Adrenal gland (tissue), 5 donors: ENCODE measurements at regions not wholly inside any gene's neighbourhood (a gene's known extent, or its start where the extent isn't known, plus 50 kb on each side); places are given as distances from the start of the nearest gene placed in this dataset.

Source experiments
- POLR2A ChIP-seq, 2 donors: fragments of 450-650 bp; IDR thresholded peaks; one replicate each; pipeline ENCODE4 v1.6.1; 2017; ENCODE audit warnings: antibody characterized with exemption in 2 of 2, mild to moderate bottlenecking in 2 of 2, moderate library complexity in 1 of 2
- TF ChIP-seq, protein P1 (sequence below), 6 experiments: fragments of 450-650 bp in 4 of 6; fragments of 200-600 bp in 2 of 6; sonication (generic) in 1 of 6; IDR thresholded peaks; 1 replicate in 5 of 6; 2 replicates in 1 of 6; pipeline versions ENCODE4 v1.5.1 to v1.8.0; 2016 to 2021; ENCODE audit warnings: antibody characterized with exemption in 6 of 6, mild to moderate bottlenecking in 2 of 6, moderate library complexity in 1 of 6
- donor health status: DM: no; HTN: no; CAD: no.

- TF ChIP-seq, protein P1, sequence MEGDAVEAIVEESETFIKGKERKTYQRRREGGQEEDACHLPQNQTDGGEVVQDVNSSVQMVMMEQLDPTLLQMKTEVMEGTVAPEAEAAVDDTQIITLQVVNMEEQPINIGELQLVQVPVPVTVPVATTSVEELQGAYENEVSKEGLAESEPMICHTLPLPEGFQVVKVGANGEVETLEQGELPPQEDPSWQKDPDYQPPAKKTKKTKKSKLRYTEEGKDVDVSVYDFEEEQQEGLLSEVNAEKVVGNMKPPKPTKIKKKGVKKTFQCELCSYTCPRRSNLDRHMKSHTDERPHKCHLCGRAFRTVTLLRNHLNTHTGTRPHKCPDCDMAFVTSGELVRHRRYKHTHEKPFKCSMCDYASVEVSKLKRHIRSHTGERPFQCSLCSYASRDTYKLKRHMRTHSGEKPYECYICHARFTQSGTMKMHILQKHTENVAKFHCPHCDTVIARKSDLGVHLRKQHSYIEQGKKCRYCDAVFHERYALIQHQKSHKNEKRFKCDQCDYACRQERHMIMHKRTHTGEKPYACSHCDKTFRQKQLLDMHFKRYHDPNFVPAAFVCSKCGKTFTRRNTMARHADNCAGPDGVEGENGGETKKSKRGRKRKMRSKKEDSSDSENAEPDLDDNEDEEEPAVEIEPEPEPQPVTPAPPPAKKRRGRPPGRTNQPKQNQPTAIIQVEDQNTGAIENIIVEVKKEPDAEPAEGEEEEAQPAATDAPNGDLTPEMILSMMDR (IDR thresholded peaks at IDR 0.05): no peak
- TF ChIP-seq POLR2A (IDR thresholded peaks at IDR 0.05): no peak
These were observed 242.0 kb downstream of the ETS1 start for GRCh38 chr11:128345316-128345715.
